IMR-90 (cell line): ENCODE measurements at regions not wholly inside any gene's neighbourhood (a gene's known extent, or its start where the extent isn't known, plus 50 kb on each side); places are given as distances from the start of the nearest gene placed in this dataset.

Experiments
- FOS ChIP-seq: fragments of 150-350 bp; IDR thresholded peaks from 2 replicates; pipeline ENCODE4 v1.6.1; 2016; ENCODE audit warnings: low read depth, low read length
- POLR2A ChIP-seq: IDR thresholded peaks from 2 replicates; pipeline ENCODE4 v1.6.1; 2012; ENCODE audit warnings: mild to moderate bottlenecking, low read depth, low read length
- SMC3 ChIP-seq: fragments of 150-350 bp; IDR thresholded peaks from 2 replicates; pipeline ENCODE4 v1.6.1; 2016; ENCODE audit warnings: low read depth, mild to moderate bottlenecking, antibody characterized with exemption, low read length, moderate library complexity
- TF ChIP-seq, protein P1 (sequence below): conservative IDR thresholded peaks from 2 replicates; pipeline ENCODE4 v1.5.1; 2012; ENCODE audit warnings: mild to moderate bottlenecking, low read depth, low read length, improper control_type of control experiment
- TF ChIP-seq, protein P2 (sequence below): fragments of 150-350 bp; IDR thresholded peaks from 2 replicates; pipeline ENCODE4 v1.6.1; 2017; ENCODE audit warnings: mild to moderate bottlenecking, antibody characterized with exemption, low read length, low read depth

DNA sequence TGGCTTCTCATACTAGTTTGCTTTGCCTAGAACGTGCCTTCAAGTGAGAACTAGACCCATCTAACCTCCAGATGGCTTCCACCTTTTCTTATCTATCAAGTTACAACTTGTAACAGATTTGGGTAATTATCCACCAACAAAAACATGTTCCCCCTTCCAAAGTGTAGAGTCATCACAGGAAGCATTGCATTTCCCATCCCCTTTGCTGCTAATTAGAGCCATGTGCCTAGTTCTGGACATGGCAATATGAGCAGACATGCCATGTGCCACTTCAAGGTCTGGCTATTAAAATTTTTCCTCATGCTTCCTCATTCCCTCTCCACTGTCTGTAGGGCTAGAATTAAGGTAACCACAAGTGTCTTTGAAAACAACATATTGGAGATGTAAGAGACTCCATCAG is 814.4 kb downstream of the TENT5A start:
- TF ChIP-seq SMC3 = no peak
- TF ChIP-seq, protein P1, sequence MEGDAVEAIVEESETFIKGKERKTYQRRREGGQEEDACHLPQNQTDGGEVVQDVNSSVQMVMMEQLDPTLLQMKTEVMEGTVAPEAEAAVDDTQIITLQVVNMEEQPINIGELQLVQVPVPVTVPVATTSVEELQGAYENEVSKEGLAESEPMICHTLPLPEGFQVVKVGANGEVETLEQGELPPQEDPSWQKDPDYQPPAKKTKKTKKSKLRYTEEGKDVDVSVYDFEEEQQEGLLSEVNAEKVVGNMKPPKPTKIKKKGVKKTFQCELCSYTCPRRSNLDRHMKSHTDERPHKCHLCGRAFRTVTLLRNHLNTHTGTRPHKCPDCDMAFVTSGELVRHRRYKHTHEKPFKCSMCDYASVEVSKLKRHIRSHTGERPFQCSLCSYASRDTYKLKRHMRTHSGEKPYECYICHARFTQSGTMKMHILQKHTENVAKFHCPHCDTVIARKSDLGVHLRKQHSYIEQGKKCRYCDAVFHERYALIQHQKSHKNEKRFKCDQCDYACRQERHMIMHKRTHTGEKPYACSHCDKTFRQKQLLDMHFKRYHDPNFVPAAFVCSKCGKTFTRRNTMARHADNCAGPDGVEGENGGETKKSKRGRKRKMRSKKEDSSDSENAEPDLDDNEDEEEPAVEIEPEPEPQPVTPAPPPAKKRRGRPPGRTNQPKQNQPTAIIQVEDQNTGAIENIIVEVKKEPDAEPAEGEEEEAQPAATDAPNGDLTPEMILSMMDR = no peak
- TF ChIP-seq, protein P2, sequence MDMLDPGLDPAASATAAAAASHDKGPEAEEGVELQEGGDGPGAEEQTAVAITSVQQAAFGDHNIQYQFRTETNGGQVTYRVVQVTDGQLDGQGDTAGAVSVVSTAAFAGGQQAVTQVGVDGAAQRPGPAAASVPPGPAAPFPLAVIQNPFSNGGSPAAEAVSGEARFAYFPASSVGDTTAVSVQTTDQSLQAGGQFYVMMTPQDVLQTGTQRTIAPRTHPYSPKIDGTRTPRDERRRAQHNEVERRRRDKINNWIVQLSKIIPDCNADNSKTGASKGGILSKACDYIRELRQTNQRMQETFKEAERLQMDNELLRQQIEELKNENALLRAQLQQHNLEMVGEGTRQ = no peak
- TF ChIP-seq POLR2A = no peak
- no peak for TF ChIP-seq FOS
